Fibroblast of lung (primary cell): ENCODE measurements at regions not wholly inside any gene's neighbourhood (a gene's known extent, or its start where the extent isn't known, plus 50 kb on each side); places are given as distances from the start of the nearest gene placed in this dataset.

Experiments used
- EZH2 ChIP-seq: IDR thresholded peaks from 2 replicates; pipeline ENCODE4 v1.5.1; 2012; ENCODE audit warnings: low read length, control low read depth, mild to moderate bottlenecking; ENCODE audit errors: missing control alignments
- TF ChIP-seq, protein P1 (sequence below), 2 donors: IDR thresholded peaks in 1 of 2; conservative IDR thresholded peaks in 1 of 2; 1 replicate in 1 of 2; 2 replicates in 1 of 2; pipeline ENCODE4 v1.5.1; 2011 to 2012; ENCODE audit warnings: low read length in 2 of 2, control low read depth in 1 of 2, inconsistent platforms in 1 of 2, low read depth in 1 of 2, mild to moderate bottlenecking in 1 of 2

DNA sequence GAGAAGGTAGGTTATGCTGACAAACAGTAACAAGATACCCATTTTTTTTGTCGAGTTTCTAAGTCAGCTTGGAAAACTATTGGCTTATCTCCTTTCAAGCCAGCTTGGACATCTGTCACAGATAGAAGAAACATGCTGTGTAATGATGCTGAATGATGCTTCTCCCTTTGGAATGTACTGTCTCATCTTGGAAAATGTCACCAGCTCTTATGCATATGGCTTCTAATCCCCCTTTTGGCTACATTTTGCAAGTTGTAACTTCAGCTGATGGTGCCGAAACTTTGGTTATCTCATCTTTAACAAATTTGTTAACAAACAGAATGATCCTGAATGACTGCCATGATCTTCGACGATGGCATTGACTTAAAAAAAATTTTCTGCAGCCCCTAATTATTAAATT is 68.8 kb upstream of the ST6GALNAC3 start:
- TF ChIP-seq, protein P1, sequence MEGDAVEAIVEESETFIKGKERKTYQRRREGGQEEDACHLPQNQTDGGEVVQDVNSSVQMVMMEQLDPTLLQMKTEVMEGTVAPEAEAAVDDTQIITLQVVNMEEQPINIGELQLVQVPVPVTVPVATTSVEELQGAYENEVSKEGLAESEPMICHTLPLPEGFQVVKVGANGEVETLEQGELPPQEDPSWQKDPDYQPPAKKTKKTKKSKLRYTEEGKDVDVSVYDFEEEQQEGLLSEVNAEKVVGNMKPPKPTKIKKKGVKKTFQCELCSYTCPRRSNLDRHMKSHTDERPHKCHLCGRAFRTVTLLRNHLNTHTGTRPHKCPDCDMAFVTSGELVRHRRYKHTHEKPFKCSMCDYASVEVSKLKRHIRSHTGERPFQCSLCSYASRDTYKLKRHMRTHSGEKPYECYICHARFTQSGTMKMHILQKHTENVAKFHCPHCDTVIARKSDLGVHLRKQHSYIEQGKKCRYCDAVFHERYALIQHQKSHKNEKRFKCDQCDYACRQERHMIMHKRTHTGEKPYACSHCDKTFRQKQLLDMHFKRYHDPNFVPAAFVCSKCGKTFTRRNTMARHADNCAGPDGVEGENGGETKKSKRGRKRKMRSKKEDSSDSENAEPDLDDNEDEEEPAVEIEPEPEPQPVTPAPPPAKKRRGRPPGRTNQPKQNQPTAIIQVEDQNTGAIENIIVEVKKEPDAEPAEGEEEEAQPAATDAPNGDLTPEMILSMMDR (conservative IDR thresholded peaks at IDR 0.05 in 1 of 2, IDR thresholded peaks at IDR 0.05 in 1 of 2; ENCODE audit: low read depth in 1 of 2, low read length in 2 of 2) = no peak
- no peak for TF ChIP-seq EZH2
